ENCODE measurements at regions not wholly inside any gene's neighbourhood (a gene's known extent, or its start where the extent isn't known, plus 50 kb on each side); places are given as distances from the start of the nearest gene placed in this dataset.

DNA sequence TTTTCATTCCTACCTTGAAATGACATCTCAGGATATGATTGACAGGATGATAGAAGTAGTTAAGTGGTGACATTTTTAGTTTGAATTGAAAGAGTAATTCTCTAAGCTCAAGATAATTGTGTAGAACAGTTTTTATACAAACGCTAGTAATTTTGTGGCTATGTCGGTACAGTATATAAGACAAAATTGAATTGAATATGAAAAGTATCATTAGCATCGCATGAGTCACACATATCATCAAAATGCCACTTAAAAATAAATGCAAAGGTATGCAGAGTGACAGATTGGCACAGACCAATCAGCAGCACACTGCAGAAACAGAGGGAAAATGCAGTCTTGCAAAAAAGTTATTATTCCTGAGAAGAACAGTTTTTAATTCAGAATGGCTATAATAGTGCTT lies 608.2 kb upstream of the NETO1 start:
- Histone ChIP-seq H3K9me2 (replicated peaks; ENCODE audit: low read depth, low read length) (no peaks in the 10 kb centered on the region), H3K4me1 (ENCODE audit: insufficient read depth, low read length, poor library complexity, severe bottlenecking) (no peaks in the 10 kb centered on the region), H3K4me2 (ENCODE audit: low read depth, low read length, poor library complexity, severe bottlenecking) (no peak overlapping the region), H3K9ac (ENCODE audit: low read depth, low read length, poor library complexity, severe bottlenecking) (no peak overlapping the region), H3K27me3 (ENCODE audit: insufficient read depth, low read length, poor library complexity, severe bottlenecking) (no peaks in the 10 kb centered on the region), H2AFZ (ENCODE audit: low read length) (no peak overlapping the region), H3K4me3 (ENCODE audit: low read length, poor library complexity, severe bottlenecking) (no peak overlapping the region), H3K79me2 (ENCODE audit: insufficient read depth, low read length) (no peaks in the 10 kb centered on the region), H4K20me1 (ENCODE audit: insufficient read depth, low read length, poor library complexity, severe bottlenecking) (no peaks in the 10 kb centered on the region), H3K9me3 (ENCODE audit: insufficient read depth, low read depth, low read length) (no peaks in the 10 kb centered on the region), H3K36me3 (ENCODE audit: insufficient read depth, low read length) (no peaks in the 10 kb centered on the region), H3F3A (ENCODE audit: low read depth) (no peaks in the 10 kb centered on the region)
- TF ChIP-seq, protein P1, sequence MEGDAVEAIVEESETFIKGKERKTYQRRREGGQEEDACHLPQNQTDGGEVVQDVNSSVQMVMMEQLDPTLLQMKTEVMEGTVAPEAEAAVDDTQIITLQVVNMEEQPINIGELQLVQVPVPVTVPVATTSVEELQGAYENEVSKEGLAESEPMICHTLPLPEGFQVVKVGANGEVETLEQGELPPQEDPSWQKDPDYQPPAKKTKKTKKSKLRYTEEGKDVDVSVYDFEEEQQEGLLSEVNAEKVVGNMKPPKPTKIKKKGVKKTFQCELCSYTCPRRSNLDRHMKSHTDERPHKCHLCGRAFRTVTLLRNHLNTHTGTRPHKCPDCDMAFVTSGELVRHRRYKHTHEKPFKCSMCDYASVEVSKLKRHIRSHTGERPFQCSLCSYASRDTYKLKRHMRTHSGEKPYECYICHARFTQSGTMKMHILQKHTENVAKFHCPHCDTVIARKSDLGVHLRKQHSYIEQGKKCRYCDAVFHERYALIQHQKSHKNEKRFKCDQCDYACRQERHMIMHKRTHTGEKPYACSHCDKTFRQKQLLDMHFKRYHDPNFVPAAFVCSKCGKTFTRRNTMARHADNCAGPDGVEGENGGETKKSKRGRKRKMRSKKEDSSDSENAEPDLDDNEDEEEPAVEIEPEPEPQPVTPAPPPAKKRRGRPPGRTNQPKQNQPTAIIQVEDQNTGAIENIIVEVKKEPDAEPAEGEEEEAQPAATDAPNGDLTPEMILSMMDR (conservative IDR thresholded peaks at IDR 0.05; ENCODE audit: low read length), result no peak
- TF ChIP-seq EZH2phosphoT487 (IDR thresholded peaks at IDR 0.05; ENCODE audit: borderline replicate concordance), result no peak

DNA sequence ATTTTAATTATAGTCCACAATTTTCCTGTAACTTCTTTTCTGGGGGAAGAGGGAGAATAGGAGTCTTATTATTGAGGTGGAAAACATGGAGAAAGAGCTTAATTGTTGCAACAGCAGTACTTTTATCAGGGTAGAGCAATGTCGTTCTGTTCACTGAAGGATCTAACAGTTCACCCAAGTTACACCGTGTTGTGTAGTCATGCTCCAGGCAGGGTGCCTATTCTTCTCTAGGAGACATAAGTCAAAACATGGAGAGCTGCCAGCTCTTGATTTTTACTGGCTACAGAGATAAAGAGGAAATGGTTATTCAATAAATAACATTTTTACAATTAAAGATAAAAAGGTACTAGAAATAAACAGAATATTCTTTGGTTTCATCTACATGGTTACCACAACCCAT lies 594.3 kb upstream of the NETO1 start:
- Histone ChIP-seq H3K9me2 (replicated peaks; ENCODE audit: low read depth, low read length) (no peaks in the 10 kb centered on the region), H3K27me3 (ENCODE audit: insufficient read depth, low read length, poor library complexity, severe bottlenecking) (no peaks in the 10 kb centered on the region), H3F3A (ENCODE audit: low read depth) (no peaks in the 10 kb centered on the region), H3K4me2 (ENCODE audit: low read depth, low read length, poor library complexity, severe bottlenecking) (no peak overlapping the region), H3K9ac (ENCODE audit: low read depth, low read length, poor library complexity, severe bottlenecking) (no peak overlapping the region), H3K4me1 (ENCODE audit: insufficient read depth, low read length, poor library complexity, severe bottlenecking) (peaks cover 17% of the 10 kb centered on the region), H3K9me3 (ENCODE audit: insufficient read depth, low read depth, low read length) (no peaks in the 10 kb centered on the region), H3K4me3 (ENCODE audit: low read length, poor library complexity, severe bottlenecking) (no peak overlapping the region), H4K20me1 (ENCODE audit: insufficient read depth, low read length, poor library complexity, severe bottlenecking) (no peaks in the 10 kb centered on the region), H2AFZ (ENCODE audit: low read length) (no peak overlapping the region), H3K79me2 (ENCODE audit: insufficient read depth, low read length) (no peaks in the 10 kb centered on the region), H3K36me3 (ENCODE audit: insufficient read depth, low read length) (no peaks in the 10 kb centered on the region)
- TF ChIP-seq, protein P1 (conservative IDR thresholded peaks at IDR 0.05; ENCODE audit: low read length), result no peak
- TF ChIP-seq EZH2phosphoT487 (IDR thresholded peaks at IDR 0.05; ENCODE audit: borderline replicate concordance), result no peak

DNA sequence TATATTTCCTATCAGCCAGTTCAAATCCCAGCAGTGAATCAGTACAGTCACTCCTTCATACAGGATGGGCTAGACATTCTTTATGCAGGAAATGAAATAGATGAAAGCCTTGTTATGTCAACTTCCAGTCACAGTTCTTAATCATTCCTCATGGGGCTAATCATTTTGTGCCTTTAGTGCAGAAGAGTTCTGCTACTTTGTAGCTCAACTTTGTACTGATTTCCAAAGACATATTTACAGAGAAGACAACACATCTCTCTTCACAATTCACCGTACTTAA lies 593.9 kb upstream of the NETO1 start:
- Histone ChIP-seq H3K9me3 (ENCODE audit: insufficient read depth, low read depth, low read length) (no peaks in the 10 kb centered on the region), H3K9me2 (replicated peaks; ENCODE audit: low read depth, low read length) (no peaks in the 10 kb centered on the region), H3K4me3 (ENCODE audit: low read length, poor library complexity, severe bottlenecking) (no peak overlapping the region), H2AFZ (ENCODE audit: low read length) (no peak overlapping the region), H3K79me2 (ENCODE audit: insufficient read depth, low read length) (no peaks in the 10 kb centered on the region), H3K36me3 (ENCODE audit: insufficient read depth, low read length) (no peaks in the 10 kb centered on the region), H3K4me1 (ENCODE audit: insufficient read depth, low read length, poor library complexity, severe bottlenecking) (peaks cover 17% of the 10 kb centered on the region), H3K27me3 (ENCODE audit: insufficient read depth, low read length, poor library complexity, severe bottlenecking) (no peaks in the 10 kb centered on the region), H3K4me2 (ENCODE audit: low read depth, low read length, poor library complexity, severe bottlenecking) (no peak overlapping the region), H3F3A (ENCODE audit: low read depth) (no peaks in the 10 kb centered on the region), H3K9ac (ENCODE audit: low read depth, low read length, poor library complexity, severe bottlenecking) (no peak overlapping the region), H4K20me1 (ENCODE audit: insufficient read depth, low read length, poor library complexity, severe bottlenecking) (no peaks in the 10 kb centered on the region)
- TF ChIP-seq, protein P1 (conservative IDR thresholded peaks at IDR 0.05; ENCODE audit: low read length), result no peak
- no peak for TF ChIP-seq EZH2phosphoT487 (IDR thresholded peaks at IDR 0.05; ENCODE audit: borderline replicate concordance)

Data from Loucy (cell line).